CD4-positive, alpha-beta T cell treated with Interleukin-15 for 4 hours (primary cell): ENCODE measurements at regions not wholly inside any gene's neighbourhood (a gene's known extent, or its start where the extent isn't known, plus 50 kb on each side); places are given as distances from the start of the nearest gene placed in this dataset.
A peak's percentile ranks its signal among the peaks of the same experiment; 100 is the strongest.

Experiments used
- DNase-seq: peaks from one replicate; pipeline ENCODE4 v3.0.0-alpha.2; 2020; ENCODE audit warnings: low spot score

GRCh38 chr19:32208060-32208459, 137.3 kb upstream of the ZNF507 start:
- no peak for DNase-seq

GRCh38 chr19:32219392-32219791, 126.0 kb upstream of the ZNF507 start:
- DNase-seq, result no peak

- no peak for DNase-seq
Observed at GRCh38 chr19:32219881-32220472, 125.4 kb upstream of the ZNF507 start.

- DNase-seq, result no peak
Observed at GRCh38 chr19:32220951-32221350, 124.5 kb upstream of the ZNF507 start.

- DNase-seq, result no peak
Observed at GRCh38 chr19:32222556-32222955, 122.9 kb upstream of the ZNF507 start.

GRCh38 chr19:32223106-32223505, 122.3 kb upstream of the ZNF507 start:
- DNase-seq, result no peak

GRCh38 chr19:32223595-32224370, 121.6 kb upstream of the ZNF507 start:
- DNase-seq, result no peak

- DNase-seq, result peak; percentile 28
Observed at GRCh38 chr19:32224371-32225244, 120.8 kb upstream of the ZNF507 start.

GRCh38 chr19:32227561-32228165, 117.7 kb upstream of the ZNF507 start:
- DNase-seq, result no peak

- DNase-seq, result no peak
Observed at GRCh38 chr19:32230441-32230840, 115.0 kb upstream of the ZNF507 start.

- no peak for DNase-seq
Observed at GRCh38 chr19:32231020-32231419, 114.4 kb upstream of the ZNF507 start.

GRCh38 chr19:32231691-32232090, 113.7 kb upstream of the ZNF507 start:
- DNase-seq, result no peak

GRCh38 chr19:32232449-32232848, 113.0 kb upstream of the ZNF507 start:
- no peak for DNase-seq

- no peak for DNase-seq
Observed at GRCh38 chr19:32233091-32233490, 112.3 kb upstream of the ZNF507 start.

- no peak for DNase-seq
Observed at GRCh38 chr19:32233885-32234284, 111.5 kb upstream of the ZNF507 start.

- DNase-seq, result no peak
Observed at GRCh38 chr19:32234663-32235217, 110.7 kb upstream of the ZNF507 start.

GRCh38 chr19:32238076-32238475, 107.3 kb upstream of the ZNF507 start:
- no peak for DNase-seq

GRCh38 chr19:32240316-32240715, 105.1 kb upstream of the ZNF507 start:
- DNase-seq, result no peak

GRCh38 chr19:32241306-32241705, 104.1 kb upstream of the ZNF507 start:
- DNase-seq, result no peak

GRCh38 chr19:32241932-32242710, 103.3 kb upstream of the ZNF507 start:
- no peak for DNase-seq

GRCh38 chr19:32246006-32246405, 99.4 kb upstream of the ZNF507 start:
- no peak for DNase-seq
